ENCODE measurements at regions not wholly inside any gene's neighbourhood (a gene's known extent, or its start where the extent isn't known, plus 50 kb on each side); places are given as distances from the start of the nearest gene placed in this dataset.

DNA sequence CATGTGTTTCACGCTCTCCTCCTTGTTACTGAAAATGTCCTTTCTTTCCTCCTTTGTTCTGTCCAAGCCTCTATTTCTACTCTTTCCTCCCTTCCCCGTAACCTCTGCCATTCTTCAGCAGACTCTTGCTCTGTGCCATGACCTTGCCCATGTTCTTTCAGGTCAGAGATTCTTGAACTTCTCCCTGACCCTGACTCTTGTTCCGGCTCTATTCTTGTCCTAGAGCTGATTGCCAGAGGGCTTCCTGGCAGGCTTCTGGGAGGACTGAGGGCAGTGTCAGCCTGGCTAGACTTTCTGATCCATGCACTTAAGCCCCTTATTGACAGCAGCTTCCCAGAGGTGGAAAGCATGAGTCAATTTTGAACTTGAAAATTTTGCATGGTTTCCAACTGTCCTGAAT is 174.2 kb downstream of the TMEM161B start:
- POLR2A ChIA-PET, result no interaction called here
- Histone ChIP-seq H3K27ac (ENCODE audit: extremely low read depth, low read depth, low read length) (no peak overlapping the region), H3K9me1 (ENCODE audit: control insufficient read depth, insufficient read depth, low read length) (no peaks in the 10 kb centered on the region), H3K4me1 (replicated peaks in 1 of 2; ENCODE audit: control insufficient read depth in 2 of 2, insufficient read depth in 2 of 2, low read length in 2 of 2) (no peaks in the 10 kb centered on the region), H2AFZ (ENCODE audit: low read depth, low read length) (no peak overlapping the region), H3K4me2 (ENCODE audit: insufficient read depth, low read length) (no peak overlapping the region), H3K36me3 (ENCODE audit: control insufficient read depth, insufficient read depth, low read length) (no peaks in the 10 kb centered on the region), H3K9me3 (replicated peaks; ENCODE audit: control insufficient read depth, insufficient read depth, low read depth, low read length) (no peaks in the 10 kb centered on the region), H3K4me3 (no peak overlapping the region), H4K20me1 (replicated peaks; ENCODE audit: control insufficient read depth, insufficient read depth, low read length) (no peaks in the 10 kb centered on the region), H3K79me2 (ENCODE audit: control insufficient read depth, insufficient read depth, low read length) (no peaks in the 10 kb centered on the region), H3K27me3 (ENCODE audit: control insufficient read depth in 2 of 2, insufficient read depth in 2 of 2, low read length in 2 of 2) (no peaks in the 10 kb centered on the region), H3K9ac (ENCODE audit: insufficient read depth in 1 of 2, low read depth in 2 of 2, low read length in 2 of 2) (no peak overlapping the region)
- 2% methylated on average over 3 of the region's 3 CpGs for WGBS (ENCODE audit: insufficient coverage, low coverage, missing lambda C conversion rate)
- BruUV-seq (replicated peaks), result no TSS peak
- DNase-seq (ENCODE audit: extremely low read depth in 1 of 4, low spot score in 3 of 4) (no peak), FAIRE-seq (no peak), ATAC-seq (no peak)
- in situ Hi-C loops (cut with MboI) (no loop called here), intact Hi-C loops (cut with micrococcal nuclease) (no loop called here)
- CTCF ChIA-PET (ENCODE audit: low intra/inter-chr PET ratio), result no interaction called here
- TF ChIP-seq KLF6 (CRISPR knock-in tag; IDR thresholded peaks at IDR 0.05; ENCODE audit: borderline replicate concordance), result no peak
- TF ChIP-seq, protein P1, sequence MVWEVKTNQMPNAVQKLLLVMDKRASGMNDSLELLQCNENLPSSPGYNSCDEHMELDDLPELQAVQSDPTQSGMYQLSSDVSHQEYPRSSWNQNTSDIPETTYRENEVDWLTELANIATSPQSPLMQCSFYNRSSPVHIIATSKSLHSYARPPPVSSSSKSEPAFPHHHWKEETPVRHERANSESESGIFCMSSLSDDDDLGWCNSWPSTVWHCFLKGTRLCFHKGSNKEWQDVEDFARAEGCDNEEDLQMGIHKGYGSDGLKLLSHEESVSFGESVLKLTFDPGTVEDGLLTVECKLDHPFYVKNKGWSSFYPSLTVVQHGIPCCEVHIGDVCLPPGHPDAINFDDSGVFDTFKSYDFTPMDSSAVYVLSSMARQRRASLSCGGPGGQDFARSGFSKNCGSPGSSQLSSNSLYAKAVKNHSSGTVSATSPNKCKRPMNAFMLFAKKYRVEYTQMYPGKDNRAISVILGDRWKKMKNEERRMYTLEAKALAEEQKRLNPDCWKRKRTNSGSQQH (CRISPR knock-in tag; IDR thresholded peaks at IDR 0.05), result no peak
- no peak for TF ChIP-seq ZNF644 (tag; IDR thresholded peaks at IDR 0.05; ENCODE audit: low read depth)
- TF ChIP-seq ETV6 (IDR thresholded peaks at IDR 0.05; ENCODE audit: borderline replicate concordance in 1 of 2, low read depth in 2 of 2, low read length in 1 of 2), result no peak
- no peak for TF ChIP-seq ETV6 (CRISPR knock-in tag; IDR thresholded peaks at IDR 0.05; ENCODE audit: borderline replicate concordance)
- TF ChIP-seq, protein P2, sequence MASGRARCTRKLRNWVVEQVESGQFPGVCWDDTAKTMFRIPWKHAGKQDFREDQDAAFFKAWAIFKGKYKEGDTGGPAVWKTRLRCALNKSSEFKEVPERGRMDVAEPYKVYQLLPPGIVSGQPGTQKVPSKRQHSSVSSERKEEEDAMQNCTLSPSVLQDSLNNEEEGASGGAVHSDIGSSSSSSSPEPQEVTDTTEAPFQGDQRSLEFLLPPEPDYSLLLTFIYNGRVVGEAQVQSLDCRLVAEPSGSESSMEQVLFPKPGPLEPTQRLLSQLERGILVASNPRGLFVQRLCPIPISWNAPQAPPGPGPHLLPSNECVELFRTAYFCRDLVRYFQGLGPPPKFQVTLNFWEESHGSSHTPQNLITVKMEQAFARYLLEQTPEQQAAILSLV (tag; IDR thresholded peaks at IDR 0.05), result no peak
- TF ChIP-seq, protein P3, sequence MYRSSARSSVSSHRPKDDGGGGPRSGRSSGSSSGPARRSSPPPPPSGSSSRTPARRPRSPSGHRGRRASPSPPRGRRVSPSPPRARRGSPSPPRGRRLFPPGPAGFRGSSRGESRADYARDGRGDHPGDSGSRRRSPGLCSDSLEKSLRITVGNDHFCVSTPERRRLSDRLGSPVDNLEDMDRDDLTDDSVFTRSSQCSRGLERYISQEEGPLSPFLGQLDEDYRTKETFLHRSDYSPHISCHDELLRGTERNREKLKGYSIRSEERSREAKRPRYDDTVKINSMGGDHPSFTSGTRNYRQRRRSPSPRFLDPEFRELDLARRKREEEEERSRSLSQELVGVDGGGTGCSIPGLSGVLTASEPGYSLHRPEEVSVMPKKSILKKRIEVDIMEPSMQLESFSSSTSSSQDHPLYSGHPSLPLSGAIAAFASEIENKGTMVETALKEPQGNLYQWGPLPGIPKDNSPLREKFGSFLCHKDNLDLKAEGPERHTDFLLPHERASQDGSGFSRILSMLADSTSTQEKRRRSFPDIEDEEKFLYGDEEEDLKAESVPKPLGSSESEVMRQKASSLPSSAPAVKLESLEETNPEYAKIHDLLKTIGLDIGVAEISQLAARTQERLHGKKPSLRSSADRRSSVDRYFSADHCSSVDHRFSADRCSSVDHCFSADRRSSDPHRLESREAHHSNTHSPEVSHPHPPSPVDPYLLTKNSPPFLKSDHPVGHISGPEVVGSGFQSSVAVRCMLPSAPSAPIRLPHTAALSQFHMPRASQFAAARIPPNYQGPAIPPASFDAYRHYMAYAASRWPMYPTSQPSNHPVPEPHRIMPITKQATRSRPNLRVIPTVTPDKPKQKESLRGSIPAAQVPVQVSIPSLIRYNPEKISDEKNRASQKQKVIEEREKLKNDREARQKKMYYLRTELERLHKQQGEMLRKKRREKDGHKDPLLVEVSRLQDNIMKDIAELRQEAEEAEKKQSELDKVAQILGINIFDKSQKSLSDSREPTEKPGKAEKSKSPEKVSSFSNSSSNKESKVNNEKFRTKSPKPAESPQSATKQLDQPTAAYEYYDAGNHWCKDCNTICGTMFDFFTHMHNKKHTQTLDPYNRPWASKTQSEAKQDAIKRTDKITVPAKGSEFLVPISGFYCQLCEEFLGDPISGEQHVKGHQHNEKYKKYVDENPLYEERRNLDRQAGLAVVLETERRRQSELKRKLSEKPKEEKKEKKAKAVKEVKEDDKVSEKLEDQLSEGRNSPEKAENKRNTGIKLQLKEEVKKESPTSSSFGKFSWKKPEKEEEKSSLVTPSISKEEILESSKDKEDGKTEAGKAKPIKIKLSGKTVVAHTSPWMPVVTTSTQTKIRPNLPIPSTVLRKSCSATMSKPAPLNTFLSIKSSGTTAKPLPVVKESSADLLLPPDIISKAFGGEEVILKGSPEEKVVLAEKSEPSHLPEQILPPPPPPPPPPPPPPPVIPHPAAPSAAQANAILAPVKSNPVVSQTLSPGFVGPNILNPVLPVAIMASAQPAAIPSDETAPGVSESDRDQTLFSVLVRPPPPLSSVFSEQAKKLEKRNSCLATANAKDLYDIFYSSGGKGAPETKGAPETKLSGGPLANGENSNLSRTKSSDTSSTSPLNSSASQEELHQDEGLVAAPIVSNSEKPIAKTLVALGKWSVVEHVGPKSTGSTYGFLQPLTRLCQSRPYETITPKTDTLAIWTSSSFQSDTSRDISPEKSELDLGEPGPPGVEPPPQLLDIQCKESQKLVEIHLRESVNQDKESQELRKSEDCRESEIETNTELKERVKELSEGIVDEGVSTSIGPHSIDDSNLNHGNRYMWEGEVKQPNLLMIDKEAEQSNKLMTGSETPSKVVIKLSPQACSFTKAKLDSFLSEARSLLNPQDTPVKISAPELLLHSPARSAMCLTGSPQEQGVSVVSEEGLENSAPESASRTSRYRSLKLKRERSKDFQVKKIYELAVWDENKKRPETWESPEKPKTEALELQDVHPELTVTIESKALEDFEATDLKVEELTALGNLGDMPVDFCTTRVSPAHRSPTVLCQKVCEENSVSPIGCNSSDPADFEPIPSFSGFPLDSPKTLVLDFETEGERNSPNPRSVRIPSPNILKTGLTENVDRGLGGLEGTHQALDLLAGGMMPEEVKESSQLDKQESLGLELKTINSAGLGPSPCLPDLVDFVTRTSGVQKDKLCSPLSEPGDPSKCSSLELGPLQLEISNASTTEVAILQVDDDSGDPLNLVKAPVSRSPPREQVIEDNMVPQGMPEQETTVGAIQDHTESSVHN (IDR thresholded peaks at IDR 0.05; ENCODE audit: borderline replicate concordance in 1 of 2, low read depth in 1 of 2), result no peak
- TF ChIP-seq ZNF175 (CRISPR knock-in tag; IDR thresholded peaks at IDR 0.05; ENCODE audit: low read depth), result no peak
- TF ChIP-seq, protein P4, sequence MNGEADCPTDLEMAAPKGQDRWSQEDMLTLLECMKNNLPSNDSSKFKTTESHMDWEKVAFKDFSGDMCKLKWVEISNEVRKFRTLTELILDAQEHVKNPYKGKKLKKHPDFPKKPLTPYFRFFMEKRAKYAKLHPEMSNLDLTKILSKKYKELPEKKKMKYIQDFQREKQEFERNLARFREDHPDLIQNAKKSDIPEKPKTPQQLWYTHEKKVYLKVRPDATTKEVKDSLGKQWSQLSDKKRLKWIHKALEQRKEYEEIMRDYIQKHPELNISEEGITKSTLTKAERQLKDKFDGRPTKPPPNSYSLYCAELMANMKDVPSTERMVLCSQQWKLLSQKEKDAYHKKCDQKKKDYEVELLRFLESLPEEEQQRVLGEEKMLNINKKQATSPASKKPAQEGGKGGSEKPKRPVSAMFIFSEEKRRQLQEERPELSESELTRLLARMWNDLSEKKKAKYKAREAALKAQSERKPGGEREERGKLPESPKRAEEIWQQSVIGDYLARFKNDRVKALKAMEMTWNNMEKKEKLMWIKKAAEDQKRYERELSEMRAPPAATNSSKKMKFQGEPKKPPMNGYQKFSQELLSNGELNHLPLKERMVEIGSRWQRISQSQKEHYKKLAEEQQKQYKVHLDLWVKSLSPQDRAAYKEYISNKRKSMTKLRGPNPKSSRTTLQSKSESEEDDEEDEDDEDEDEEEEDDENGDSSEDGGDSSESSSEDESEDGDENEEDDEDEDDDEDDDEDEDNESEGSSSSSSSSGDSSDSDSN (IDR thresholded peaks at IDR 0.05; ENCODE audit: borderline replicate concordance in 1 of 2, low read depth in 2 of 2, low read length in 2 of 2), result no peak

All from K562 (cell line).